WTC11 (cell line): ENCODE measurements at regions not wholly inside any gene's neighbourhood (a gene's known extent, or its start where the extent isn't known, plus 50 kb on each side); places are given as distances from the start of the nearest gene placed in this dataset.

ENCODE experiments used
- ATAC-seq: fragments of 200-7000 bp; cut with Tn5 transposase; 2 replicates; pipeline ENCODE4 v1.10.0; 2021; ENCODE audit warnings: mild to moderate bottlenecking, moderate library complexity
- CTCF ChIA-PET: fragments of 300-600 bp; sonication (Branson Sonifier 250); formaldehyde crosslinking; loops from one replicate; lab custom pipeline; 2021; ENCODE audit warnings: antibody characterized with exemption; lab: Charles Lee
- POLR2A ChIA-PET: fragments of 350-600 bp; sonication (Branson Sonifier 250); formaldehyde crosslinking; loops from one replicate; lab custom pipeline; 2021; ENCODE audit warnings: antibody characterized with exemption; lab: Charles Lee
- DNase-seq: peaks from one replicate; pipeline ENCODE4 v3.0.0; 2021; ENCODE audit warnings: low spot score
- H3K27ac Mint-ChIP-seq: 2 replicates; pipeline ENCODE4 v1.8.0; 2021; ENCODE audit warnings: mixed read lengths
- H3K27me3 Mint-ChIP-seq: 2 replicates; pipeline ENCODE4 v1.8.0; 2021; ENCODE audit warnings: low read depth, mild to moderate bottlenecking, moderate library complexity, mixed read lengths
- H3K36me3 Mint-ChIP-seq: 2 replicates; pipeline ENCODE4 v1.8.0; 2021; ENCODE audit warnings: mixed read lengths
- H3K4me1 Mint-ChIP-seq: 2 replicates; pipeline ENCODE4 v1.8.0; 2022; ENCODE audit warnings: mixed read lengths
- H3K4me3 Mint-ChIP-seq: 2 replicates; pipeline ENCODE4 v1.8.0; 2021; ENCODE audit warnings: mild to moderate bottlenecking, moderate library complexity, mixed read lengths
- H3K9me3 Mint-ChIP-seq: 2 replicates; pipeline ENCODE4 v1.8.0; 2021; ENCODE audit warnings: mixed read lengths
- CBFB ChIP-seq: sonication (generic); formaldehyde crosslinking; IDR thresholded peaks from 2 replicates; pipeline ENCODE4 v1.8.1; 2022; ENCODE audit warnings: mild to moderate bottlenecking, low read depth, missing genetic modification reagents
- EMX1 ChIP-seq: fragments of 250-450 bp; sonication (Bioruptor Pico); IDR thresholded peaks from 2 replicates; pipeline ENCODE4 v1.8.0; 2021; ENCODE audit warnings: mild to moderate bottlenecking
- FOXJ3 ChIP-seq: sonication (generic); formaldehyde crosslinking; IDR thresholded peaks from 2 replicates; pipeline ENCODE4 v1.9.0; 2021; ENCODE audit warnings: missing genetic modification reagents, mild to moderate bottlenecking, borderline replicate concordance
- IRF1 ChIP-seq: sonication (generic); formaldehyde crosslinking; IDR thresholded peaks from 2 replicates; pipeline ENCODE4 v1.8.0; 2023; ENCODE audit warnings: missing genetic modification reagents
- JUN ChIP-seq: sonication (generic); formaldehyde crosslinking; IDR thresholded peaks from 2 replicates; pipeline ENCODE4 v1.8.0; 2023; ENCODE audit warnings: mild to moderate bottlenecking, missing genetic modification reagents
- MLX ChIP-seq: sonication (generic); formaldehyde crosslinking; IDR thresholded peaks from 2 replicates; pipeline ENCODE4 v1.8.1; 2023; ENCODE audit warnings: mild to moderate bottlenecking, missing genetic modification reagents, moderate library complexity
- NFYB ChIP-seq: sonication (generic); formaldehyde crosslinking; conservative IDR thresholded peaks from 2 replicates; pipeline ENCODE4 v1.8.0; 2022; ENCODE audit warnings: low read depth, missing genetic modification reagents
- NR3C1 ChIP-seq: sonication (generic); formaldehyde crosslinking; conservative IDR thresholded peaks from 2 replicates; pipeline ENCODE4 v1.8.1; 2023; ENCODE audit warnings: low read depth, mild to moderate bottlenecking, missing genetic modification reagents
- OVOL2 ChIP-seq: fragments of 250-450 bp; sonication (Bioruptor Pico); IDR thresholded peaks from 2 replicates; pipeline ENCODE4 v1.9.0; 2021; ENCODE audit warnings: mild to moderate bottlenecking, borderline replicate concordance
- PRRX2 ChIP-seq: fragments of 250-450 bp; sonication (Bioruptor Pico); IDR thresholded peaks from 2 replicates; pipeline ENCODE4 v1.8.0; 2021; ENCODE audit warnings: mild to moderate bottlenecking
- SOX15 ChIP-seq: fragments of 250-450 bp; sonication (Bioruptor Pico); IDR thresholded peaks from 2 replicates; pipeline ENCODE4 v1.9.0; 2021; ENCODE audit warnings: mild to moderate bottlenecking
- SP1 ChIP-seq: sonication (generic); formaldehyde crosslinking; conservative IDR thresholded peaks from 2 replicates; pipeline ENCODE4 v1.8.1; 2022; ENCODE audit warnings: missing genetic modification reagents
- USF1 ChIP-seq: sonication (generic); formaldehyde crosslinking; IDR thresholded peaks from 2 replicates; pipeline ENCODE4 v1.8.0; 2022; ENCODE audit warnings: mild to moderate bottlenecking, missing genetic modification reagents
- USF2 ChIP-seq: sonication (generic); formaldehyde crosslinking; IDR thresholded peaks from 2 replicates; pipeline ENCODE4 v1.8.1; 2023; ENCODE audit warnings: mild to moderate bottlenecking, missing genetic modification reagents, moderate library complexity
- ZNF121 ChIP-seq: sonication (generic); formaldehyde crosslinking; IDR thresholded peaks from 2 replicates; pipeline ENCODE4 v1.8.0; 2023; ENCODE audit warnings: missing genetic modification reagents
- ZNF219 ChIP-seq: sonication (generic); formaldehyde crosslinking; IDR thresholded peaks from 2 replicates; pipeline ENCODE4 v1.8.0; 2023; ENCODE audit warnings: missing genetic modification reagents, mild to moderate bottlenecking, borderline replicate concordance
- ZNF317 ChIP-seq: sonication (generic); formaldehyde crosslinking; IDR thresholded peaks from 2 replicates; pipeline ENCODE4 v1.8.1; 2023; ENCODE audit warnings: low read depth, mild to moderate bottlenecking, moderate library complexity, missing genetic modification reagents, borderline replicate concordance
- ZNF396 ChIP-seq: fragments of 250-450 bp; sonication (Bioruptor Pico); IDR thresholded peaks from 2 replicates; pipeline ENCODE4 v1.8.0; 2021; ENCODE audit warnings: mild to moderate bottlenecking, moderate library complexity, borderline replicate concordance
- ZNF512 ChIP-seq: sonication (generic); formaldehyde crosslinking; IDR thresholded peaks from 2 replicates; pipeline ENCODE4 v1.8.1; 2022; ENCODE audit warnings: missing genetic modification reagents, borderline replicate concordance
- ZNF532 ChIP-seq: fragments of 250-450 bp; sonication (Bioruptor Pico); IDR thresholded peaks from 2 replicates; pipeline ENCODE4 v1.9.0; 2021; ENCODE audit warnings: mild to moderate bottlenecking, borderline replicate concordance

GRCh38 chr18:78021196-78021595 lies 771.5 kb downstream of the GALR1 start (continued):
- TF ChIP-seq SOX15 (CRISPR knock-in tag) (no peak), ZNF512 (CRISPR knock-in tag) (no peak), EMX1 (CRISPR knock-in tag) (no peak), NFYB (CRISPR knock-in tag) (no peak), PRRX2 (CRISPR knock-in tag) (no peak), MLX (CRISPR knock-in tag) (no peak), OVOL2 (CRISPR knock-in tag) (no peak), FOXJ3 (CRISPR knock-in tag) (no peak), CBFB (no peak)

- CTCF ChIA-PET = no interaction called here
- TF ChIP-seq NR3C1 (CRISPR knock-in tag) (no peak), SOX15 (CRISPR knock-in tag) (no peak), JUN (CRISPR knock-in tag) (no peak), ZNF317 (CRISPR knock-in tag) (no peak), ZNF396 (no peak), SP1 (CRISPR knock-in tag) (no peak), PRRX2 (CRISPR knock-in tag) (no peak), ZNF512 (CRISPR knock-in tag) (no peak), USF1 (no peak), IRF1 (CRISPR knock-in tag) (no peak), ZNF219 (CRISPR knock-in tag) (no peak), USF2 (CRISPR knock-in tag) (no peak), ZNF121 (CRISPR knock-in tag) (no peak), ZNF532 (CRISPR knock-in tag) (no peak)
- Mint-ChIP-seq H3K36me3 (peaks cover 24% of the 10 kb centered on the region), H3K27ac (no peak overlapping the region), H3K27me3 (peaks cover 7% of the 10 kb centered on the region), H3K9me3 (peaks cover 36% of the 10 kb centered on the region), H3K4me3 (no peak overlapping the region), H3K4me1 (peaks cover 14% of the 10 kb centered on the region)
- POLR2A ChIA-PET = no interaction called here
- ATAC-seq (no peak), DNase-seq (no peak)
Observed at GRCh38 chr18:78031589-78031988, 781.9 kb downstream of the GALR1 start.
